GM12892 (cell line): ENCODE measurements at regions not wholly inside any gene's neighbourhood (a gene's known extent, or its start where the extent isn't known, plus 50 kb on each side); places are given as distances from the start of the nearest gene placed in this dataset.

Experiments
- POLR2A ChIP-seq: IDR thresholded peaks from 2 replicates; pipeline ENCODE4 v1.6.1; 2011; ENCODE audit warnings: low read depth, low read length, control low read depth
- POLR2AphosphoS5 ChIP-seq: IDR thresholded peaks from 2 replicates; pipeline ENCODE4 v1.6.1; 2011; ENCODE audit warnings: low read depth, low read length, control low read depth

DNA sequence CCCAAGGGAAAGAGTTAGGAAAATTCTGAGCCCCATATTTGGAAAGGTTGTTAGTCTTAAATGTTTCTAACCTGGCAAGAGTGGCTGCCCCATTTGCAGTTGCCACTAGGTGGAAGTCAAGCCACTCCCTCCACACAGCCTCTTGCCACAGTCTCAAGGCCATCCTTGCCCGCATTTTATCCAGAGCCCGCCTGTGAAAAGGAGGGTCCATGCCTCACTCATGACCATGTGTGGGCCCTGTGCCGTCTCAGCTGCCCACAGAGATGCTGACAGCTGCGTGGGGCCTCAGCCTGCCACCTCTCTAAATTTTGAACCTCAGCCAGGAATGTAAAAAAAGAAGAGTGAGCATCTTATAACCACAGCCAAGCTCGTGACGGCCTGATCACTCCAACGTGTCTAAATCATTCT is 201.5 kb upstream of the FAM241A start:
- TF ChIP-seq POLR2A (no peak), POLR2AphosphoS5 (no peak)
